HT1080 (cell line): ENCODE measurements at regions not wholly inside any gene's neighbourhood (a gene's known extent, or its start where the extent isn't known, plus 50 kb on each side); places are given as distances from the start of the nearest gene placed in this dataset.

Experiments
- DNase-seq: peaks from one replicate; pipeline ENCODE4 v3.0.0-alpha.2; 2015; ENCODE audit warnings: low read depth

DNA sequence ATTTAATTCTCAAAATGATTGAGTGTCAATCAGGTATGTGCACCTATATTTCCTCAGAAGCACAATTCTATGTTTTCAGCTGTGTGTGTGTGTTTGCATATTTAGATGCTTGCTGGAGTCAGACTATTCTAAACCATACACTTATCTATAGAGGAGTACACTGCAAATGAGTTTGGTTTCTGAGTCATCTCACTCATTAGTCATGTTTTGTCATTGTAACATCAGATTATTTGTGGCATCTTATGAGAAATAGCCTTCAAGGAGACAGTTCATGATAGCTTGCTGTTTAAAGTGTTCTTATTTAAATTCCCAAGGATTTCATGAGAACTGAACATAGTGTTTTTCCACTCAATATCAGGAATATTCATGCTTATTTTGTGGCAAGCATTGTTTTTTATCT is 535.1 kb downstream of the NLGN4Y start:
- peak; percentile 1 for DNase-seq

DNA sequence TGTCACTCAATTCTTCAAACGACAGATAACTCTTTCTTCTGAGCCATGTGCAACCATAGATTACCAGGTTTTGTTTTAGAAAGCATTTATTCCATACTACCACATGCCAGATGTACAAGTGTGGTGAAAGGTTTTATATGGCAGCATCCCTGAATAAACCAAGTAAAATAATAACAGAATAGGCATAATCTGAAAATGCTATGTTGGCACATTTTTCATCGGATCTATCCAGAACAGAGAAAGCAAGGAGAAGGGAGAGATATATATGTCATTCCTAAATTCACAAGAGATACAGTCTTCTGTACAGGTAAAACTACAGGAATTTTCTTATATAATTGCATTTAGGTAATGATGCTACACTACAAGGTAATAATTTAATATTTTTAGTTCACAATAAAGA is 547.8 kb downstream of the NLGN4Y start:
- DNase-seq = no peak

DNA sequence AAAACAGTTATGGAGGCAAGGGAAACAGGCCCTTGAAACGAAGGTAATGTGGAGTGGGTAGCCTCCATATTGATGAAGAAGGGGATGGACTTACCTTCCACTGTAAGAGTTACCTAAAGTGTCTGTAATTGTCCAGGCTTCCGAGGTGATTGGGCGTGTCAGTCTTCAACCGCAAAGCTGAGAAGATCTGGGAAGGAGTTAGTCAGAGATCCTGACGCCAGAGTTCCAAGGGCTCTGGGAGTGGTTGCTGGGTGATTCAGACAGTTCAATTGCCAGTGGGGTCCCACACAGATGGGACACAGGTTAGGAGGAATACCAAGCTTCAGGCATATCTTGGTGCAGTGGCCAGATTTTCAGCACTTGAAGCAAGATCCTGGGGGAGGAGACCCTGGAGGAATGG is 577.0 kb downstream of the NLGN4Y start:
- peak; percentile 2 for DNase-seq
